ENCODE measurements at regions not wholly inside any gene's neighbourhood (a gene's known extent, or its start where the extent isn't known, plus 50 kb on each side); places are given as distances from the start of the nearest gene placed in this dataset.

- TF ChIP-seq GATA2 (IDR thresholded peaks at IDR 0.05; ENCODE audit: low read depth, low read length), result no peak
- no peak for TF ChIP-seq GATA3 (IDR thresholded peaks at IDR 0.05; ENCODE audit: low read depth, low read length)
These were observed 1130.2 kb downstream of the DSC3 start for GRCh38 chr18:29912351-29912750.

All from SH-SY5Y (cell line).